Neural cell (in vitro differentiated cells): ENCODE measurements at regions not wholly inside any gene's neighbourhood (a gene's known extent, or its start where the extent isn't known, plus 50 kb on each side); places are given as distances from the start of the nearest gene placed in this dataset.

Experiments used
- H2AFZ ChIP-seq: fragments of 200-600, 300-800 bp; sonication (generic), shearing (Covaris generic); 2 replicates; pipeline ENCODE4 v1.6.0; 2014; ENCODE audit warnings: low read depth, mild to moderate bottlenecking, antibody characterized with exemption, low read length, moderate library complexity
- H3F3A ChIP-seq: fragments of 200-600 bp; shearing (Covaris generic); 2 replicates; pipeline ENCODE4 v1.6.1; 2016; ENCODE audit warnings: mild to moderate bottlenecking, moderate library complexity, mixed read lengths, antibody characterized with exemption, low read length; ENCODE audit not compliant: insufficient read depth, poor library complexity, severe bottlenecking
- H3K27ac ChIP-seq: fragments of 200-600, 300-800 bp; sonication (generic), shearing (Covaris generic); 2 replicates; pipeline ENCODE4 v1.5.1; 2014; ENCODE audit warnings: mild to moderate bottlenecking, low read length, moderate library complexity
- H3K27me3 ChIP-seq: fragments of 300-800, 200-600 bp; sonication (generic), shearing (Covaris generic); 2 replicates; pipeline ENCODE4 v1.6.0; 2014; ENCODE audit warnings: mild to moderate bottlenecking, low read depth, low read length, moderate library complexity; ENCODE audit not compliant: insufficient read depth
- H3K36me3 ChIP-seq: fragments of 300-800, 200-600 bp; sonication (generic), shearing (Covaris generic); 2 replicates; pipeline ENCODE4 v1.5.1; 2014; ENCODE audit warnings: mild to moderate bottlenecking, antibody characterized with exemption, low read length, moderate library complexity; ENCODE audit not compliant: insufficient read depth
- H3K4me2 ChIP-seq: fragments of 300-800, 200-600 bp; sonication (generic), shearing (Covaris generic); 2 replicates; pipeline ENCODE4 v1.6.0; 2014; ENCODE audit warnings: mild to moderate bottlenecking, low read length
- H3K4me3 ChIP-seq: fragments of 300-800, 200-600 bp; sonication (generic), shearing (Covaris generic); 2 replicates; pipeline ENCODE4 v1.5.1; 2014; ENCODE audit warnings: mild to moderate bottlenecking, low read length, moderate library complexity
- H3K79me2 ChIP-seq: fragments of 200-600 bp; shearing (Covaris generic); replicated peaks from 2 replicates; pipeline ENCODE4 v1.6.0; 2014; ENCODE audit warnings: mild to moderate bottlenecking, low read length, moderate library complexity; ENCODE audit not compliant: insufficient read depth
- H3K9ac ChIP-seq: fragments of 300-800, 200-600 bp; sonication (generic), shearing (Covaris generic); 2 replicates; pipeline ENCODE4 v1.6.1; 2016; ENCODE audit warnings: mild to moderate bottlenecking, low read length, mixed read lengths
- H3K9me2 ChIP-seq: fragments of 200-600 bp; shearing (Covaris generic); 2 replicates; pipeline ENCODE4 v1.6.1; 2016; ENCODE audit warnings: mild to moderate bottlenecking, low read length, mixed read lengths; ENCODE audit not compliant: insufficient read depth
- H3K9me3 ChIP-seq: fragments of 200-600, 300-800 bp; sonication (generic), shearing (Covaris generic); 2 replicates; pipeline ENCODE4 v1.6.1; 2016; ENCODE audit warnings: mild to moderate bottlenecking, mixed run types, low read length, moderate library complexity, mixed read lengths
- H4K20me1 ChIP-seq: fragments of 200-600 bp; shearing (Covaris generic); 2 replicates; pipeline ENCODE4 v1.6.1; 2016; ENCODE audit warnings: mild to moderate bottlenecking, mixed run types; ENCODE audit not compliant: insufficient read depth
- CTCF ChIP-seq: fragments of 450-650 bp; IDR thresholded peaks from 2 replicates; pipeline ENCODE4 v1.5.1; 2014; ENCODE audit warnings: antibody characterized with exemption, mild to moderate bottlenecking, moderate library complexity; ENCODE audit not compliant: poor library complexity, severe bottlenecking
- EP300 ChIP-seq: fragments of 450-650 bp; conservative IDR thresholded peaks from 2 replicates; pipeline ENCODE4 v1.6.1; 2014; ENCODE audit warnings: antibody characterized with exemption, mild to moderate bottlenecking, moderate library complexity; ENCODE audit not compliant: poor library complexity, severe bottlenecking
- EZH2 ChIP-seq: fragments of 200-600, 300-800 bp; shearing (Covaris generic), sonication (generic); IDR thresholded peaks from 2 replicates; pipeline ENCODE4 v1.6.1; 2014; ENCODE audit warnings: antibody characterized with exemption, low read length, borderline replicate concordance, mild to moderate bottlenecking; ENCODE audit not compliant: insufficient read depth, poor library complexity, severe bottlenecking
- MXI1 ChIP-seq: fragments of 450-650 bp; conservative IDR thresholded peaks from 2 replicates; pipeline ENCODE4 v1.6.1; 2014; ENCODE audit warnings: antibody characterized with exemption, mild to moderate bottlenecking; ENCODE audit not compliant: poor library complexity, severe bottlenecking
- POLR2AphosphoS5 ChIP-seq: IDR thresholded peaks from 2 replicates; pipeline ENCODE4 v1.6.1; 2012
- RAD21 ChIP-seq: fragments of 450-650 bp; conservative IDR thresholded peaks from 2 replicates; pipeline ENCODE4 v1.6.1; 2014; ENCODE audit warnings: antibody characterized with exemption, mild to moderate bottlenecking, moderate library complexity
- SMC3 ChIP-seq: fragments of 450-650 bp; conservative IDR thresholded peaks from 2 replicates; pipeline ENCODE4 v1.6.1; 2014; ENCODE audit warnings: antibody characterized with exemption, mild to moderate bottlenecking, moderate library complexity; ENCODE audit not compliant: poor library complexity
- TAF1 ChIP-seq: IDR thresholded peaks from 2 replicates; pipeline ENCODE4 v1.6.1; 2012; ENCODE audit warnings: low read depth
- TF ChIP-seq, protein P1 (sequence below): IDR thresholded peaks from 2 replicates; pipeline ENCODE4 v1.6.1; 2012; ENCODE audit warnings: borderline replicate concordance

GRCh38 chr5:28156981-28157380 is 1118.6 kb upstream of the CDH9 start:
- H4K20me1 ChIP-seq: no peaks in the 10 kb centered on the region
- no peaks in the 10 kb centered on the region for H3K9me3 ChIP-seq
- no peak overlapping the region for H3K9ac ChIP-seq
- no peak overlapping the region for H3K27ac ChIP-seq
- H3K79me2 ChIP-seq: no peaks in the 10 kb centered on the region
- H3K4me2 ChIP-seq: no peak overlapping the region
- no peak overlapping the region for H3K4me3 ChIP-seq
- H3F3A ChIP-seq: no peaks in the 10 kb centered on the region
- no peak overlapping the region for H2AFZ ChIP-seq
- H3K9me2 ChIP-seq: no peaks in the 10 kb centered on the region
- no peak for TF ChIP-seq RAD21
- TF ChIP-seq TAF1: no peak
- TF ChIP-seq MXI1: no peak
- no peak for TF ChIP-seq EZH2
- no peak for TF ChIP-seq CTCF
- TF ChIP-seq EP300: no peak
- no peak for TF ChIP-seq SMC3
- TF ChIP-seq, protein P1, sequence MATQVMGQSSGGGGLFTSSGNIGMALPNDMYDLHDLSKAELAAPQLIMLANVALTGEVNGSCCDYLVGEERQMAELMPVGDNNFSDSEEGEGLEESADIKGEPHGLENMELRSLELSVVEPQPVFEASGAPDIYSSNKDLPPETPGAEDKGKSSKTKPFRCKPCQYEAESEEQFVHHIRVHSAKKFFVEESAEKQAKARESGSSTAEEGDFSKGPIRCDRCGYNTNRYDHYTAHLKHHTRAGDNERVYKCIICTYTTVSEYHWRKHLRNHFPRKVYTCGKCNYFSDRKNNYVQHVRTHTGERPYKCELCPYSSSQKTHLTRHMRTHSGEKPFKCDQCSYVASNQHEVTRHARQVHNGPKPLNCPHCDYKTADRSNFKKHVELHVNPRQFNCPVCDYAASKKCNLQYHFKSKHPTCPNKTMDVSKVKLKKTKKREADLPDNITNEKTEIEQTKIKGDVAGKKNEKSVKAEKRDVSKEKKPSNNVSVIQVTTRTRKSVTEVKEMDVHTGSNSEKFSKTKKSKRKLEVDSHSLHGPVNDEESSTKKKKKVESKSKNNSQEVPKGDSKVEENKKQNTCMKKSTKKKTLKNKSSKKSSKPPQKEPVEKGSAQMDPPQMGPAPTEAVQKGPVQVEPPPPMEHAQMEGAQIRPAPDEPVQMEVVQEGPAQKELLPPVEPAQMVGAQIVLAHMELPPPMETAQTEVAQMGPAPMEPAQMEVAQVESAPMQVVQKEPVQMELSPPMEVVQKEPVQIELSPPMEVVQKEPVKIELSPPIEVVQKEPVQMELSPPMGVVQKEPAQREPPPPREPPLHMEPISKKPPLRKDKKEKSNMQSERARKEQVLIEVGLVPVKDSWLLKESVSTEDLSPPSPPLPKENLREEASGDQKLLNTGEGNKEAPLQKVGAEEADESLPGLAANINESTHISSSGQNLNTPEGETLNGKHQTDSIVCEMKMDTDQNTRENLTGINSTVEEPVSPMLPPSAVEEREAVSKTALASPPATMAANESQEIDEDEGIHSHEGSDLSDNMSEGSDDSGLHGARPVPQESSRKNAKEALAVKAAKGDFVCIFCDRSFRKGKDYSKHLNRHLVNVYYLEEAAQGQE: no peak
- TF ChIP-seq POLR2AphosphoS5: no peak
- no peaks in the 10 kb centered on the region for H3K27me3 ChIP-seq
- H3K36me3 ChIP-seq: no peaks in the 10 kb centered on the region

- H3K9me2 ChIP-seq: no peaks in the 10 kb centered on the region
- H4K20me1 ChIP-seq: no peaks in the 10 kb centered on the region
- H3K9me3 ChIP-seq: no peaks in the 10 kb centered on the region
- no peak overlapping the region for H3K4me2 ChIP-seq
- H3K9ac ChIP-seq: no peak overlapping the region
- no peak for TF ChIP-seq CTCF
- no peak for TF ChIP-seq RAD21
- TF ChIP-seq MXI1: no peak
- no peak for TF ChIP-seq SMC3
- no peak for TF ChIP-seq TAF1
- TF ChIP-seq POLR2AphosphoS5: no peak
- TF ChIP-seq EZH2: no peak
- TF ChIP-seq EP300: no peak
- TF ChIP-seq, protein P1: no peak
- H3F3A ChIP-seq: no peaks in the 10 kb centered on the region
- no peak overlapping the region for H3K4me3 ChIP-seq
- no peak overlapping the region for H3K27ac ChIP-seq
- H3K79me2 ChIP-seq: no peaks in the 10 kb centered on the region
- no peaks in the 10 kb centered on the region for H3K27me3 ChIP-seq
- no peaks in the 10 kb centered on the region for H3K36me3 ChIP-seq
- no peak overlapping the region for H2AFZ ChIP-seq
Observed at GRCh38 chr5:28143519-28143918, 1105.1 kb upstream of the CDH9 start.
